Mesendoderm (in vitro differentiated cells): ENCODE measurements at regions not wholly inside any gene's neighbourhood (a gene's known extent, or its start where the extent isn't known, plus 50 kb on each side); places are given as distances from the start of the nearest gene placed in this dataset.

Experiments used
- DNase-seq: peaks from one replicate; pipeline ENCODE4 v3.0.0; 2013
- H2AK5ac ChIP-seq: 2 replicates; pipeline ENCODE4 v1.6.1; 2013; ENCODE audit warnings: low read length, inconsistent platforms
- H2BK120ac ChIP-seq: 2 replicates; pipeline ENCODE4 v1.6.1; 2013; ENCODE audit warnings: low read depth, mild to moderate bottlenecking, low read length, moderate library complexity, mixed read lengths
- H2BK15ac ChIP-seq: replicated peaks from 2 replicates; pipeline ENCODE4 v1.6.1; 2013; ENCODE audit warnings: low read depth, mild to moderate bottlenecking, moderate library complexity
- H2BK5ac ChIP-seq: 2 replicates; pipeline ENCODE4 v1.6.1; 2013; ENCODE audit warnings: low read length, inconsistent platforms
- H3K18ac ChIP-seq: 2 replicates; pipeline ENCODE4 v1.6.1; 2013; ENCODE audit warnings: mild to moderate bottlenecking, low read length, mixed read lengths
- H3K23ac ChIP-seq: one replicate; pipeline ENCODE4 v1.6.1; 2013; ENCODE audit warnings: low read length
- H3K27ac ChIP-seq: 2 replicates; pipeline ENCODE4 v1.5.1; 2013; ENCODE audit warnings: low read depth, mild to moderate bottlenecking, inconsistent platforms, low read length, moderate library complexity
- H3K27me3 ChIP-seq: 2 replicates; pipeline ENCODE4 v1.6.1; 2013; ENCODE audit warnings: low read length, control low read depth, mild to moderate bottlenecking, inconsistent platforms; ENCODE audit not compliant: insufficient read depth, poor library complexity
- H3K36me3 ChIP-seq: 2 replicates; pipeline ENCODE4 v1.6.1; 2013; ENCODE audit warnings: low read length, inconsistent platforms; ENCODE audit not compliant: control insufficient read depth, insufficient read depth
- H3K4ac ChIP-seq: one replicate; pipeline ENCODE4 v1.6.1; 2013; ENCODE audit warnings: low read depth, mild to moderate bottlenecking, low read length, moderate library complexity
- H3K4me1 ChIP-seq: 2 replicates; pipeline ENCODE4 v1.6.1; 2013; ENCODE audit warnings: low read depth, low read length, inconsistent platforms; ENCODE audit not compliant: control insufficient read depth
- H3K4me2 ChIP-seq: 2 replicates; pipeline ENCODE4 v1.6.1; 2013; ENCODE audit warnings: low read length
- H3K4me3 ChIP-seq: 2 replicates; pipeline ENCODE4 v1.5.1; 2013; ENCODE audit warnings: mild to moderate bottlenecking, low read length
- H3K56ac ChIP-seq: one replicate; pipeline ENCODE4 v1.6.1; 2013; ENCODE audit warnings: low read length
- H3K79me1 ChIP-seq: 2 replicates; pipeline ENCODE4 v1.6.1; 2013; ENCODE audit warnings: low read length, inconsistent platforms
- H3K79me2 ChIP-seq: 2 replicates; pipeline ENCODE4 v1.6.1; 2013; ENCODE audit warnings: mild to moderate bottlenecking, low read length; ENCODE audit not compliant: control insufficient read depth, insufficient read depth
- H3K9ac ChIP-seq: 2 replicates; pipeline ENCODE4 v1.6.1; 2013; ENCODE audit warnings: low read length, inconsistent platforms
- H4K5ac ChIP-seq: one replicate; pipeline ENCODE4 v1.6.1; 2013; ENCODE audit warnings: low read length
- H4K8ac ChIP-seq: one replicate; pipeline ENCODE4 v1.6.1; 2013; ENCODE audit warnings: low read depth, mild to moderate bottlenecking, control low read depth, low read length, moderate library complexity
- WGBS: extraction: QIAGEN DNeasy Blood & Tissue Kit; methylation state at CpG from one replicate; pipeline ENCODE4 v1.1.7; 2013; ENCODE audit warnings: low lambda C conversion rate, missing lambda C conversion rate; ENCODE audit not compliant: insufficient coverage; ENCODE audit errors: extremely low coverage; 5-methylcytosine and 5-hydroxymethylcytosine counted together

- H3K27ac ChIP-seq, result no peak overlapping the region
- no peaks in the 10 kb centered on the region for H3K79me1 ChIP-seq
- H3K23ac ChIP-seq, result no peak overlapping the region
- H3K9ac ChIP-seq, result no peak overlapping the region
- H3K4me2 ChIP-seq, result no peak overlapping the region
- no peak overlapping the region for H4K5ac ChIP-seq
- no peaks in the 10 kb centered on the region for H3K27me3 ChIP-seq
- no peak overlapping the region for H2BK5ac ChIP-seq
- no peak overlapping the region for H2BK15ac ChIP-seq
- H3K79me2 ChIP-seq, result no peaks in the 10 kb centered on the region
- no peak overlapping the region for H3K4me3 ChIP-seq
- H4K8ac ChIP-seq, result no peak overlapping the region
- H3K18ac ChIP-seq, result no peak overlapping the region
- H3K36me3 ChIP-seq, result no peaks in the 10 kb centered on the region
- DNase-seq, result peak; percentile 4
- H3K4me1 ChIP-seq, result no peaks in the 10 kb centered on the region
- H3K56ac ChIP-seq, result no peak overlapping the region
- no peak overlapping the region for H3K4ac ChIP-seq
- no peak overlapping the region for H2AK5ac ChIP-seq
- H2BK120ac ChIP-seq, result no peak overlapping the region
Observed at GRCh38 chr1:178572604-178573003, 59.7 kb downstream of the TEX35 start.

DNA sequence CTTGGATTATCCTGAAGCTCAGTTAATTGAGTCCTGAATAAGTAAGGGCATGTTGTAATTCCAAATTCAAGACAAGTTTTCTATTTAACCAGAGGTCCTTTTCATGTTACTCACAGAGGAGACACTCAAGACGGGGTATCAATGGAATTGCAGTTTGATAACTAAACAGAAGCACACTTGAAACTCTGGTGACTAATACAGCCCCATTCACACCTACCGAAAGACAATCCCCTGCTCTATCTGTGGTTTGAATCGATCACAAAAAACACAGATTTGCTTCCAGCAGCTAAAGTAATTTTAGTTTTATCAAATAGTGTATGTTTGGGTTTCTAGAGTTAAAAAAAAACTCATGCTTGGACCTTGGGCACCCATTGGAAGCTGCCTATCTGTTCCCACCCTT lies 60.4 kb downstream of the TEX35 start:
- Histone ChIP-seq H2BK120ac (no peak overlapping the region), H2BK15ac (no peak overlapping the region), H3K4me3 (no peak overlapping the region), H2BK5ac (no peak overlapping the region), H4K5ac (no peak overlapping the region), H3K36me3 (no peaks in the 10 kb centered on the region), H3K27me3 (no peaks in the 10 kb centered on the region), H3K56ac (no peak overlapping the region), H4K8ac (no peak overlapping the region), H3K79me2 (no peaks in the 10 kb centered on the region), H3K9ac (no peak overlapping the region), H2AK5ac (no peak overlapping the region), H3K18ac (no peak overlapping the region), H3K27ac (no peak overlapping the region), H3K79me1 (no peaks in the 10 kb centered on the region), H3K4ac (no peak overlapping the region), H3K4me1 (no peaks in the 10 kb centered on the region), H3K23ac (no peak overlapping the region), H3K4me2 (no peak overlapping the region)
- no peak for DNase-seq
- WGBS, result no CpG with 5 or more reads among the region's 3 CpGs

DNA sequence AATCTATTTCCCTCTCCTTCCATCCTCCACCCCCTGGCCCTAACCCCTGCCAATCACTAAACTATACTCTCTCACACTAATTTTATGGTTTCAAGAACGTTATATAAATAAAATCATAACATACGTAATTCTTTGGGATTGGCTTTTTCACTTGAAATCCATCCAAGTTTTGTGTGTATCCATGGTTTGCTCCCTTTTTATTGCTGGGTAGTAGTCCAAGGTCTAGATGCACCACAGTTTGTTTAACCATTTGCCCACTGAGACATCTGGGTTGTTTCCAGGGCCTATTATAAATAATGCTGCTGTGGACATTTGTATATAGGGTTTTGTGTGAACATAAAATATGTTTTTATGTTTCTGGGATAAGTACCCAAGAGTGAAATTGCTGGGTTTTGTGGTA lies 61.4 kb downstream of the TEX35 start:
- no peaks in the 10 kb centered on the region for H3K36me3 ChIP-seq
- no peak overlapping the region for H3K4ac ChIP-seq
- H3K4me1 ChIP-seq, result no peaks in the 10 kb centered on the region
- no peak overlapping the region for H2BK15ac ChIP-seq
- H3K79me1 ChIP-seq, result no peaks in the 10 kb centered on the region
- no peak overlapping the region for H3K4me3 ChIP-seq
- no peak overlapping the region for H3K23ac ChIP-seq
- H3K27me3 ChIP-seq, result no peaks in the 10 kb centered on the region
- no peak overlapping the region for H3K27ac ChIP-seq
- H2BK5ac ChIP-seq, result no peak overlapping the region
- no peak overlapping the region for H4K8ac ChIP-seq
- no peak overlapping the region for H3K56ac ChIP-seq
- 100% methylated on average over 2 of the region's 2 CpGs for WGBS
- H2AK5ac ChIP-seq, result no peak overlapping the region
- no peak overlapping the region for H4K5ac ChIP-seq
- H3K9ac ChIP-seq, result no peak overlapping the region
- no peak overlapping the region for H3K4me2 ChIP-seq
- DNase-seq, result no peak
- H2BK120ac ChIP-seq, result no peak overlapping the region
- no peaks in the 10 kb centered on the region for H3K79me2 ChIP-seq
- no peak overlapping the region for H3K18ac ChIP-seq

DNA sequence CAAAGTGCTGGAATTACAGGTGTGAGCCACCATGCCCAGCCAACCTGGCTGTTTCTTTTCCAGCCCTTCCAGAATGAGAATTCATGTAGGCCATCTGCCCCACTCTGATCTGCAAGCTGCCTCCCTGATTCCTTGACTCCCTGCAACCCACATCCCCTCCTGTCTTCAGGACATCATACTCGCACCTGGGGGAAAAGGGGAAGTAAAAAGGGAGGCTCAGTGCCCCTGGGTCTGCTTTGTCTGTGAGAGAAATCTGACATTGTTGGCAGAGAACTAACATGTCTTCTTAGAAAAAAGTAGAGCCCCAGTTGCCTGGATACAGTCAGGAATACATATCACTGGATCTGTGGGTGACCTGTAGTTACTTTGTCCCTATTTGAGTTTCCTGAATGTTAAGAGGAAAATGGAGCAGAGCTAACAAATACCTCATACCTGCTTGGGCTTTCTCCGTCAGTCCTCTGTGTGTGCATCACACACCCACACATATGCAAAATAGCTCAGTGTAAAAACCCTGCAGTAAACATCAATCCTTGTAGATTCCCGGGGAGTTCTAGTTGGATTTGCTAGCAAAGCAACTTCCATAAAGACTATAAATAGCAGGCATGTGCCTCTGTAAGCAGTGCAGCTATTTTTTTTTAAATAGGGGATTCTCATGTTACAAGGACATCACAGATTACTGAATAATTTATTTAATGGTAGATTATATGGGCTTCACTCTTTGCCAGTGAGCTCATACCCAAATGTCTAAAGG lies 62.9 kb downstream of the TEX35 start:
- no peak overlapping the region for H4K8ac ChIP-seq
- H3K18ac ChIP-seq, result no peak overlapping the region

GRCh38 chr1:178576841-178577240 lies 63.9 kb downstream of the TEX35 start:
- H3K79me1 ChIP-seq, result no peaks in the 10 kb centered on the region
- no peak overlapping the region for H2BK15ac ChIP-seq
- no peak overlapping the region for H3K4me3 ChIP-seq
- H4K8ac ChIP-seq, result no peak overlapping the region
- no peak overlapping the region for H3K9ac ChIP-seq
- no peak overlapping the region for H3K56ac ChIP-seq
- DNase-seq, result no peak
- H3K18ac ChIP-seq, result no peak overlapping the region
- no peak overlapping the region for H2BK5ac ChIP-seq
- no peaks in the 10 kb centered on the region for H3K27me3 ChIP-seq
- H3K23ac ChIP-seq, result no peak overlapping the region
- H3K4ac ChIP-seq, result no peak overlapping the region
- no peaks in the 10 kb centered on the region for H3K79me2 ChIP-seq
- no peak overlapping the region for H3K27ac ChIP-seq
- no CpG with 5 or more reads among the region's 6 CpGs for WGBS
- no peaks in the 10 kb centered on the region for H3K36me3 ChIP-seq
- H3K4me2 ChIP-seq, result no peak overlapping the region
- no peak overlapping the region for H4K5ac ChIP-seq
- H2BK120ac ChIP-seq, result no peak overlapping the region
- no peak overlapping the region for H2AK5ac ChIP-seq
- H3K4me1 ChIP-seq, result no peaks in the 10 kb centered on the region

More for the DNA sequence above, 62.9 kb downstream of the TEX35 start:
- H3K79me1 ChIP-seq, result no peaks in the 10 kb centered on the region
- no peak overlapping the region for H2AK5ac ChIP-seq
- no peaks in the 10 kb centered on the region for H3K4me1 ChIP-seq
- no peak overlapping the region for H3K4ac ChIP-seq
- DNase-seq, result no peak
- H3K27me3 ChIP-seq, result no peaks in the 10 kb centered on the region
- no peak overlapping the region for H3K56ac ChIP-seq
- no peaks in the 10 kb centered on the region for H3K36me3 ChIP-seq
- no peak overlapping the region for H2BK120ac ChIP-seq
- no peak overlapping the region for H2BK5ac ChIP-seq
- H3K4me3 ChIP-seq, result no peak overlapping the region
- no peaks in the 10 kb centered on the region for H3K79me2 ChIP-seq
- H3K9ac ChIP-seq, result no peak overlapping the region
- H3K4me2 ChIP-seq, result no peak overlapping the region
- WGBS, result no CpG with 5 or more reads among the region's 3 CpGs
- no peak overlapping the region for H3K23ac ChIP-seq
- H4K5ac ChIP-seq, result no peak overlapping the region
- no peak overlapping the region for H3K27ac ChIP-seq
- H2BK15ac ChIP-seq, result no peak overlapping the region

- no peak overlapping the region for H4K8ac ChIP-seq
- no peak overlapping the region for H2BK15ac ChIP-seq
- H3K36me3 ChIP-seq, result no peaks in the 10 kb centered on the region
- no peak overlapping the region for H3K23ac ChIP-seq
- no peak overlapping the region for H3K9ac ChIP-seq
- no peak overlapping the region for H2BK120ac ChIP-seq
- no peaks in the 10 kb centered on the region for H3K27me3 ChIP-seq
- H3K56ac ChIP-seq, result no peak overlapping the region
- H3K79me1 ChIP-seq, result no peaks in the 10 kb centered on the region
- H4K5ac ChIP-seq, result no peak overlapping the region
- no peak overlapping the region for H3K4ac ChIP-seq
- no peak overlapping the region for H3K4me3 ChIP-seq
- no peak overlapping the region for H3K18ac ChIP-seq
- H3K4me1 ChIP-seq, result no peaks in the 10 kb centered on the region
- H3K27ac ChIP-seq, result no peak overlapping the region
- no peaks in the 10 kb centered on the region for H3K79me2 ChIP-seq
- H3K4me2 ChIP-seq, result no peak overlapping the region
- H2BK5ac ChIP-seq, result no peak overlapping the region
- DNase-seq, result no peak
- no peak overlapping the region for H2AK5ac ChIP-seq
- WGBS, result no CpG with 5 or more reads among the region's 4 CpGs
Observed at GRCh38 chr1:178577882-178578281, 65.0 kb downstream of the TEX35 start.
